ENCODE measurements at regions not wholly inside any gene's neighbourhood (a gene's known extent, or its start where the extent isn't known, plus 50 kb on each side); places are given as distances from the start of the nearest gene placed in this dataset.

GRCh38 chr14:104432611-104433231 is 146.8 kb upstream of the C14orf180 start:
- H3K4me3 Mint-ChIP-seq, result no peak overlapping the region
- H3K4me1 Mint-ChIP-seq, result peaks cover 5% of the 10 kb centered on the region; the same call in 1 of the 2 replicates
- CTCF ChIA-PET, result interaction anchor here (0.6 to 1.5 kb wide), 2 partner anchors 40 to 298 kb away, joined by 3 to 4 read pairs; no protein-coding TSS in a partner anchor
- H3K9me3 Mint-ChIP-seq, result peaks cover 4% of the 10 kb centered on the region; the same call in 1 of the 2 replicates
- no peaks in the 10 kb centered on the region for H3K36me3 Mint-ChIP-seq
- H3K27me3 Mint-ChIP-seq (ENCODE audit: low read depth), result no peaks in the 10 kb centered on the region
- ATAC-seq (no peak), DNase-seq (ENCODE audit: low spot score) (peak; percentile 8)
- no peak for TF ChIP-seq E2F4 (CRISPR knock-in tag; IDR thresholded peaks at IDR 0.05; ENCODE audit: borderline replicate concordance, low read depth)
- no peak for TF ChIP-seq ZNF396 (CRISPR knock-in tag; IDR thresholded peaks at IDR 0.05; ENCODE audit: borderline replicate concordance)
- TF ChIP-seq JUN (CRISPR knock-in tag; IDR thresholded peaks at IDR 0.05), result no peak
- TF ChIP-seq ZNF232 (CRISPR knock-in tag; IDR thresholded peaks at IDR 0.05), result no peak
- no peak for TF ChIP-seq ZNF281 (CRISPR knock-in tag; IDR thresholded peaks at IDR 0.05)
- TF ChIP-seq ZNF425 (CRISPR knock-in tag; conservative IDR thresholded peaks at IDR 0.05), result no peak
- TF ChIP-seq GTF2I (CRISPR knock-in tag; conservative IDR thresholded peaks at IDR 0.05), result no peak
- no peak for TF ChIP-seq NR1H2 (CRISPR knock-in tag; IDR thresholded peaks at IDR 0.05)
- TF ChIP-seq ZNF423 (CRISPR knock-in tag; IDR thresholded peaks at IDR 0.05), result no peak
- no peak for TF ChIP-seq STAT6 (CRISPR knock-in tag; conservative IDR thresholded peaks at IDR 0.05; ENCODE audit: low read depth)
- TF ChIP-seq TEAD4 (CRISPR knock-in tag; IDR thresholded peaks at IDR 0.05), result no peak
- POLR2A ChIA-PET, result no interaction called here
- H3K27ac Mint-ChIP-seq, result no peak overlapping the region

- peaks cover 5% of the 10 kb centered on the region; the same call in 1 of the 2 replicates for H3K4me1 Mint-ChIP-seq
- no peak for TF ChIP-seq ZNF232 (CRISPR knock-in tag; IDR thresholded peaks at IDR 0.05)
- H3K27ac Mint-ChIP-seq, result no peak overlapping the region
- peaks cover 4% of the 10 kb centered on the region; the same call in 1 of the 2 replicates for H3K9me3 Mint-ChIP-seq
- H3K27me3 Mint-ChIP-seq (ENCODE audit: low read depth), result no peaks in the 10 kb centered on the region
- ChIA-PET CTCF (interaction anchor here (1.3 to 1.5 kb wide), 2 partner anchors 39 to 63 kb away, joined by 4 read pairs; no protein-coding TSS in a partner anchor), POLR2A (no interaction called here)
- no peak for ATAC-seq
- no peaks in the 10 kb centered on the region for H3K36me3 Mint-ChIP-seq
- H3K4me3 Mint-ChIP-seq, result no peak overlapping the region
- DNase-seq (ENCODE audit: low spot score), result peak; percentile 12
Measured at GRCh38 chr14:104433401-104434213, 146.0 kb upstream of the C14orf180 start.

Measured in WTC11 (cell line).